H9 (cell line): ENCODE measurements at regions not wholly inside any gene's neighbourhood (a gene's known extent, or its start where the extent isn't known, plus 50 kb on each side); places are given as distances from the start of the nearest gene placed in this dataset.
A peak's percentile ranks its signal among the peaks of the same experiment; 100 is the strongest.

Experiments used
- DNase-seq: peaks from one replicate; pipeline ENCODE4 v3.0.0-alpha.2; 2017
- H2AFZ ChIP-seq: one replicate; pipeline ENCODE4 v1.6.1; 2013; ENCODE audit warnings: mild to moderate bottlenecking, low read length, control low read depth, moderate library complexity
- H2AK5ac ChIP-seq: 2 replicates; pipeline ENCODE4 v1.6.1; 2013; ENCODE audit warnings: low read length, control low read depth, mixed read lengths; ENCODE audit not compliant: insufficient read length
- H2BK120ac ChIP-seq: one replicate; pipeline ENCODE4 v1.6.1; 2013; ENCODE audit warnings: low read depth, mild to moderate bottlenecking, low read length, control low read depth, inconsistent platforms; ENCODE audit not compliant: poor library complexity, severe bottlenecking
- H2BK12ac ChIP-seq: 2 replicates; pipeline ENCODE4 v1.6.1; 2013; ENCODE audit warnings: low read length, control low read depth, mixed read lengths, low read depth; ENCODE audit not compliant: insufficient read length
- H2BK15ac ChIP-seq: 2 replicates; pipeline ENCODE4 v1.6.1; 2013; ENCODE audit warnings: low read depth, low read length, control low read depth
- H2BK20ac ChIP-seq: one replicate; pipeline ENCODE4 v1.6.1; 2013; ENCODE audit warnings: low read depth, mild to moderate bottlenecking, low read length, control low read depth, inconsistent platforms; ENCODE audit not compliant: poor library complexity, severe bottlenecking
- H2BK5ac ChIP-seq: 2 replicates; pipeline ENCODE4 v1.6.1; 2013; ENCODE audit warnings: low read length, control low read depth, mixed read lengths; ENCODE audit not compliant: insufficient read length
- H3K14ac ChIP-seq: 2 replicates; pipeline ENCODE4 v1.6.1; 2013; ENCODE audit warnings: low read length, control low read depth; ENCODE audit not compliant: insufficient read depth
- H3K18ac ChIP-seq: 2 replicates; pipeline ENCODE4 v1.6.1; 2013; ENCODE audit warnings: low read depth, mild to moderate bottlenecking, mixed read lengths, low read length, control low read depth; ENCODE audit not compliant: insufficient read length
- H3K23ac ChIP-seq: 2 replicates; pipeline ENCODE4 v1.6.1; 2013; ENCODE audit warnings: low read length, control low read depth, mixed read lengths, low read depth; ENCODE audit not compliant: insufficient read length
- H3K23me2 ChIP-seq: 2 replicates; pipeline ENCODE4 v1.6.1; 2013; ENCODE audit warnings: low read depth, mild to moderate bottlenecking, mixed read lengths, low read length, control low read depth; ENCODE audit not compliant: insufficient read length, poor library complexity, severe bottlenecking
- H3K27ac ChIP-seq: 2 replicates; pipeline ENCODE4 v1.5.1; 2013; ENCODE audit warnings: low read length, control low read depth, mixed read lengths, low read depth; ENCODE audit not compliant: insufficient read length
- H3K27me3 ChIP-seq: 2 replicates; pipeline ENCODE4 v1.6.1; 2013; ENCODE audit warnings: low read length, control low read depth, inconsistent platforms; ENCODE audit not compliant: insufficient read depth
- H3K4ac ChIP-seq: 2 replicates; pipeline ENCODE4 v1.6.1; 2013; ENCODE audit warnings: low read depth, mild to moderate bottlenecking, control low read depth, inconsistent platforms, low read length, moderate library complexity
- H3K4me1 ChIP-seq: 2 replicates; pipeline ENCODE4 v1.6.1; 2013; ENCODE audit warnings: low read length, control low read depth, inconsistent platforms; ENCODE audit not compliant: insufficient read depth
- H3K4me2 ChIP-seq: 2 replicates; pipeline ENCODE4 v1.6.1; 2013; ENCODE audit warnings: low read length, control low read depth, mixed read lengths; ENCODE audit not compliant: insufficient read length, insufficient read depth
- H3K56ac ChIP-seq: 2 replicates; pipeline ENCODE4 v1.6.1; 2013; ENCODE audit warnings: low read depth, mild to moderate bottlenecking, mixed read lengths, low read length, control low read depth; ENCODE audit not compliant: insufficient read length
- H3K79me1 ChIP-seq: 2 replicates; pipeline ENCODE4 v1.6.1; 2013; ENCODE audit warnings: low read depth, mild to moderate bottlenecking, moderate library complexity, low read length, control low read depth, inconsistent platforms; ENCODE audit not compliant: insufficient read depth, poor library complexity, severe bottlenecking
- H3K79me2 ChIP-seq: 2 replicates; pipeline ENCODE4 v1.6.1; 2013; ENCODE audit warnings: low read length, control low read depth, inconsistent platforms; ENCODE audit not compliant: insufficient read depth
- H3K9ac ChIP-seq: 2 replicates; pipeline ENCODE4 v1.6.1; 2013; ENCODE audit warnings: low read length, control low read depth, mixed read lengths; ENCODE audit not compliant: insufficient read length; ENCODE audit errors: extremely low read depth
- H3K9me3 ChIP-seq: one replicate; pipeline ENCODE4 v1.6.1; 2013; ENCODE audit warnings: low read depth, low read length, inconsistent platforms; ENCODE audit not compliant: control insufficient read depth
- H3T11ph ChIP-seq: one replicate; pipeline ENCODE4 v1.6.1; 2013; ENCODE audit warnings: mild to moderate bottlenecking, low read length, control low read depth, inconsistent platforms
- H4K20me1 ChIP-seq: one replicate; pipeline ENCODE4 v1.6.1; 2013; ENCODE audit not compliant: control insufficient read depth, insufficient read length, insufficient read depth
- H4K5ac ChIP-seq: 2 replicates; pipeline ENCODE4 v1.6.1; 2013; ENCODE audit warnings: low read depth, mild to moderate bottlenecking, mixed read lengths, low read length, control low read depth; ENCODE audit not compliant: insufficient read length
- H4K8ac ChIP-seq: replicated peaks from 2 replicates; pipeline ENCODE4 v1.6.1; 2013; ENCODE audit warnings: low read length, control low read depth, mixed read lengths, low read depth; ENCODE audit not compliant: insufficient read length
- H4K91ac ChIP-seq: 2 replicates; pipeline ENCODE4 v1.6.1; 2013; ENCODE audit warnings: low read depth, mild to moderate bottlenecking, moderate library complexity, mixed read lengths, low read length, control low read depth; ENCODE audit not compliant: insufficient read length
- H3K27ac Mint-ChIP-seq, 3 experiments: 2 replicates in 2 of 3; 3 replicates in 1 of 3; pipeline ENCODE4 v1.8.0; 2020 to 2021; ENCODE audit warnings: mixed read lengths in 3 of 3, mild to moderate bottlenecking in 1 of 3, moderate library complexity in 1 of 3
- H3K27me3 Mint-ChIP-seq: 2 replicates; pipeline ENCODE4 v1.8.0; 2021; ENCODE audit warnings: low read depth, mild to moderate bottlenecking, moderate library complexity, mixed read lengths
- H3K36me3 Mint-ChIP-seq, 3 experiments: 2 replicates in 2 of 3; 3 replicates in 1 of 3; pipeline ENCODE4 v1.8.0; 2020 to 2021; ENCODE audit warnings: low read depth in 3 of 3, mixed read lengths in 3 of 3; ENCODE audit not compliant: insufficient read depth in 1 of 3
- H3K4me1 Mint-ChIP-seq, 2 experiments: 2 replicates each; pipeline ENCODE4 v1.8.0; 2020; ENCODE audit warnings: mixed read lengths in 2 of 2
- H3K4me3 Mint-ChIP-seq, 2 experiments: 2 replicates in 1 of 2; 3 replicates in 1 of 2; pipeline ENCODE4 v1.8.0; 2020 to 2021; ENCODE audit warnings: mild to moderate bottlenecking in 2 of 2, mixed read lengths in 2 of 2, moderate library complexity in 1 of 2
- H3K9me3 Mint-ChIP-seq, 2 experiments: 2 replicates in 1 of 2; 3 replicates in 1 of 2; pipeline ENCODE4 v1.8.0; 2020; ENCODE audit warnings: mild to moderate bottlenecking in 2 of 2, mixed read lengths in 2 of 2, moderate library complexity in 1 of 2
- CTCF ChIP-seq: fragments of 200-600 bp; sonication (generic); conservative IDR thresholded peaks from 3 replicates; pipeline ENCODE4 v1.8.0; 2021; ENCODE audit warnings: antibody characterized with exemption, mild to moderate bottlenecking
- whole genome bisulfite sequencing: extraction: QIAGEN DNeasy Blood & Tissue Kit; methylation state at CpG from one replicate; pipeline ENCODE4 v1.1.7; 2013; ENCODE audit warnings: missing lambda C conversion rate, low lambda C conversion rate, mixed read lengths; ENCODE audit not compliant: insufficient read length; ENCODE audit errors: extremely low coverage; 5-methylcytosine and 5-hydroxymethylcytosine counted together

- H3K4ac ChIP-seq = no peak overlapping the region
- H2AK5ac ChIP-seq = no peak overlapping the region
- no peak overlapping the region for H2BK15ac ChIP-seq
- Mint-ChIP-seq H3K27ac (peak overlapping the region in 1 of 3 experiments; percentile 22; a peak in 1 of 7 replicates), H3K4me1 (peaks cover 21% of the 10 kb centered on the region in 2 experiments), H3K27me3 (no peaks in the 10 kb centered on the region), H3K4me3 (no peak overlapping the region), H3K9me3 (no peaks in the 10 kb centered on the region), H3K36me3 (no peaks in the 10 kb centered on the region)
- H3K56ac ChIP-seq = no peak overlapping the region
- H3K9ac ChIP-seq = no peak overlapping the region
- TF ChIP-seq CTCF = no peak
- no peaks in the 10 kb centered on the region for H3K79me1 ChIP-seq
- H3K79me2 ChIP-seq = no peaks in the 10 kb centered on the region
- no peak overlapping the region for H2BK5ac ChIP-seq
- H3K18ac ChIP-seq = no peak overlapping the region
- no peaks in the 10 kb centered on the region for H3K27me3 ChIP-seq
- H2AFZ ChIP-seq = no peak overlapping the region
- H3K14ac ChIP-seq = no peak overlapping the region
- H2BK12ac ChIP-seq = no peak overlapping the region
- no peak overlapping the region for H3T11ph ChIP-seq
- H3K23me2 ChIP-seq = no peaks in the 10 kb centered on the region
- H3K9me3 ChIP-seq = no peaks in the 10 kb centered on the region
- H4K5ac ChIP-seq = no peak overlapping the region
- H4K20me1 ChIP-seq = no peaks in the 10 kb centered on the region
- H3K27ac ChIP-seq = no peak overlapping the region
- H2BK120ac ChIP-seq = no peak overlapping the region
- no peak overlapping the region for H3K4me2 ChIP-seq
- DNase-seq = no peak
- H4K8ac ChIP-seq = no peak overlapping the region
- no peak overlapping the region for H3K23ac ChIP-seq
- H2BK20ac ChIP-seq = no peak overlapping the region
- WGBS = no CpG with 5 or more reads among the region's 2 CpGs
- no peak overlapping the region for H4K91ac ChIP-seq
- peaks cover 3% of the 10 kb centered on the region; the same call in 1 of the 2 replicates for H3K4me1 ChIP-seq
These were observed 62.7 kb upstream of the CBLB start for GRCh38 chr3:105931500-105931899.
